Ureter (tissue), 1 donor: ENCODE measurements at regions not wholly inside any gene's neighbourhood (a gene's known extent, or its start where the extent isn't known, plus 50 kb on each side); places are given as distances from the start of the nearest gene placed in this dataset.

Source experiments
- DNase-seq: peaks from one replicate; pipeline ENCODE4 v3.0.0-alpha.2; 2020; ENCODE audit warnings: low spot score
- donor health status: DM: yes; HTN: yes; CAD: no.

GRCh38 chr7:54810401-54810800, 51.4 kb upstream of the SEC61G start:
- DNase-seq = no peak

- DNase-seq = no peak
Measured at GRCh38 chr7:54811041-54811845, 52.2 kb upstream of the SEC61G start.

GRCh38 chr7:54811846-54812254, 52.8 kb upstream of the SEC61G start:
- DNase-seq = no peak

GRCh38 chr7:54812756-54813322, 53.8 kb upstream of the SEC61G start:
- no peak for DNase-seq

GRCh38 chr7:54813398-54813797, 54.4 kb upstream of the SEC61G start:
- DNase-seq = no peak

GRCh38 chr7:54814401-54814800, 55.4 kb upstream of the SEC61G start:
- no peak for DNase-seq

- no peak for DNase-seq
Measured at GRCh38 chr7:54817152-54817551, 58.1 kb upstream of the SEC61G start.

GRCh38 chr7:54823776-54824175, 64.8 kb upstream of the SEC61G start:
- DNase-seq = no peak

- no peak for DNase-seq
Measured at GRCh38 chr7:54824655-54825054, 65.6 kb upstream of the SEC61G start.

- DNase-seq = no peak
Measured at GRCh38 chr7:54825368-54825767, 66.4 kb upstream of the SEC61G start.

GRCh38 chr7:54827734-54828133, 68.7 kb upstream of the SEC61G start:
- no peak for DNase-seq

- DNase-seq = no peak
Measured at GRCh38 chr7:54831046-54831643, 72.1 kb upstream of the SEC61G start.

- DNase-seq = no peak
Measured at GRCh38 chr7:54831644-54832095, 72.7 kb upstream of the SEC61G start.

- DNase-seq = no peak
Measured at GRCh38 chr7:54833001-54833467, 74.0 kb upstream of the SEC61G start.

- DNase-seq = no peak
Measured at GRCh38 chr7:54837168-54837567, 78.2 kb upstream of the SEC61G start.

- no peak for DNase-seq
Measured at GRCh38 chr7:54837761-54838160, 78.8 kb upstream of the SEC61G start.

- no peak for DNase-seq
Measured at GRCh38 chr7:54838175-54838910, 79.3 kb upstream of the SEC61G start.

- peak; percentile 65 for DNase-seq
Measured at GRCh38 chr7:54839575-54840213, 80.7 kb upstream of the SEC61G start.

- DNase-seq = no peak
Measured at GRCh38 chr7:54841772-54842697, 83.0 kb upstream of the SEC61G start.

GRCh38 chr7:54843841-54844355, 84.9 kb upstream of the SEC61G start:
- no peak for DNase-seq
